Cardiac muscle cell (in vitro differentiated cells and primary cell): ENCODE measurements at regions not wholly inside any gene's neighbourhood (a gene's known extent, or its start where the extent isn't known, plus 50 kb on each side); places are given as distances from the start of the nearest gene placed in this dataset.

Experiments used
- DNase-seq, 2 donors: peaks; one replicate each; pipeline versions ENCODE4 v3.0.0 to v3.0.0-alpha.2; 2010 to 2017; ENCODE audit warnings: low read depth in 1 of 2, low spot score in 1 of 2
- H3K27ac ChIP-seq: fragments of 200-600 bp; sonication (generic); 2 replicates; pipeline ENCODE4 v1.5.1; 2016
- H3K27me3 ChIP-seq: fragments of 200-600 bp; sonication (generic); 2 replicates; pipeline ENCODE4 v1.6.0; 2016; ENCODE audit warnings: control low read depth
- H3K36me3 ChIP-seq: fragments of 200-600 bp; sonication (generic); 2 replicates; pipeline ENCODE4 v1.5.1; 2016; ENCODE audit warnings: control low read depth
- H3K4me1 ChIP-seq: fragments of 200-600 bp; sonication (generic); 2 replicates; pipeline ENCODE4 v1.8.1; 2017; ENCODE audit warnings: low read depth, mild to moderate bottlenecking, mixed run types
- H3K4me3 ChIP-seq: fragments of 200-600 bp; sonication (generic); 2 replicates; pipeline ENCODE4 v1.5.1; 2016; ENCODE audit warnings: mild to moderate bottlenecking
- H3K9me3 ChIP-seq: fragments of 200-600 bp; sonication (generic); 2 replicates; pipeline ENCODE4 v1.5.1; 2017; ENCODE audit warnings: low read depth, mild to moderate bottlenecking, control low read depth
- CTCF ChIP-seq: IDR thresholded peaks from 2 replicates; pipeline ENCODE4 v1.5.1; 2012; ENCODE audit warnings: low read depth, mild to moderate bottlenecking, low read length

- H3K27me3 ChIP-seq: peaks cover 27% of the 10 kb centered on the region
- no peaks in the 10 kb centered on the region for H3K9me3 ChIP-seq
- no peak overlapping the region for H3K4me3 ChIP-seq
- no peak overlapping the region for H3K27ac ChIP-seq
- no peak for DNase-seq
- TF ChIP-seq CTCF: no peak
- peaks cover 8% of the 10 kb centered on the region for H3K4me1 ChIP-seq
- H3K36me3 ChIP-seq: no peaks in the 10 kb centered on the region
Measured at GRCh38 chrX:110444996-110445395, 86.3 kb downstream of the RTL9 start.

DNA sequence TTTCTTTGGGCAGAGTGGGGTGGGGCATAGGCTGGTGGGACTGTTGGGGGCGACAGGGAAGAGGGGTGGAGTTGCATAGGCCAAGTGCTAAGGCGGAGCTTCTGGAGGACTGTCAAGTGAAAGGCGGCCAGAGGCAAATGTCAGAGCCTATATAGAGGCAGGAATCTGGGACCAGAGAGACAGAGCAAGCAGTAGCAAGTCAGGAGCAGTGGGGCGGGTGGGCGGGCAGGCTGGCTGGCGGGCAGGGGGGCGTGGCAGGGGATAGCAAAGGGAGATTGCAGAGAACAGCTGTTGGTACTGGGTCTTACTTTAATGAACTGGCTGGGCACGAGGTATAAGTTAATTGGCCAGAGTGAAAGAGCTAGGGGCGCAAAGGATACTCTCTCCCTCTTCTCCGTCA is 89.8 kb downstream of the RTL9 start:
- DNase-seq: no peak
- TF ChIP-seq CTCF: no peak
- H3K27ac ChIP-seq: no peak overlapping the region
- no peak overlapping the region for H3K4me3 ChIP-seq
- H3K27me3 ChIP-seq: peaks cover 44% of the 10 kb centered on the region
- no peaks in the 10 kb centered on the region for H3K36me3 ChIP-seq
- H3K4me1 ChIP-seq: no peaks in the 10 kb centered on the region
- no peaks in the 10 kb centered on the region for H3K9me3 ChIP-seq

GRCh38 chrX:110449312-110449711 is 90.7 kb downstream of the RTL9 start:
- DNase-seq: no peak
- Histone ChIP-seq H3K4me3 (no peak overlapping the region), H3K27me3 (peaks cover 36% of the 10 kb centered on the region), H3K27ac (no peak overlapping the region), H3K36me3 (no peaks in the 10 kb centered on the region), H3K4me1 (no peaks in the 10 kb centered on the region), H3K9me3 (no peaks in the 10 kb centered on the region)
- no peak for TF ChIP-seq CTCF

GRCh38 chrX:110450050-110450449 is 91.4 kb downstream of the RTL9 start:
- peak; percentile 65 for TF ChIP-seq CTCF
- peaks cover 28% of the 10 kb centered on the region for H3K27me3 ChIP-seq
- H3K36me3 ChIP-seq: no peaks in the 10 kb centered on the region
- no peaks in the 10 kb centered on the region for H3K9me3 ChIP-seq
- H3K27ac ChIP-seq: no peak overlapping the region
- DNase-seq: peak; percentile 76 to 91
- H3K4me1 ChIP-seq: no peaks in the 10 kb centered on the region
- H3K4me3 ChIP-seq: no peak overlapping the region

DNA sequence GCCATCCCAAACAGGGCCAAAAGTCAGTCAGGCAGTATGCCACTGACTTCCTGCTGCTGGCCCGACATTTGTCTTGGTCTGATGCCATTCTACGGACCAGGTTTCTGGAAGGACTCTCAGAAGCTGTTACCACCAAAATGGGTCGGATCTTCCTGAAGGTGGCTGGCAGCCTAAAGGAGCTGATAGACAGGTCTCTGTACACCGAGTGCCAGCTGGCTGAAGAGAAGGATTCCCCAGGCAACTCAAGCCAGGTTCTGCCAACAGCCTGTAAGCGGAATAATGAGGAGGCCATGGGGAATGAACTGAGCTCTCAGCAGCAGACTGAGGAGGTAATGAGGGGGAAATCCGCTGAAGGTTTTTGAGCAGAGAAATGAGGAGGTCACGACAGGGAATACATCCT is 95.7 kb downstream of the RTL9 start:
- H3K27me3 ChIP-seq: peaks cover 45% of the 10 kb centered on the region
- no peak for TF ChIP-seq CTCF
- no peak for DNase-seq

GRCh38 chrX:110462957-110463356 is 104.3 kb downstream of the RTL9 start:
- Histone ChIP-seq H3K27me3 (peaks cover 21% of the 10 kb centered on the region), H3K4me1 (no peaks in the 10 kb centered on the region), H3K9me3 (no peaks in the 10 kb centered on the region), H3K27ac (no peak overlapping the region), H3K4me3 (no peak overlapping the region), H3K36me3 (no peaks in the 10 kb centered on the region)
- no peak for DNase-seq
- no peak for TF ChIP-seq CTCF

More for the DNA sequence above, 95.7 kb downstream of the RTL9 start:
- Histone ChIP-seq H3K9me3 (no peaks in the 10 kb centered on the region), H3K4me1 (no peaks in the 10 kb centered on the region), H3K4me3 (no peak overlapping the region), H3K27ac (no peak overlapping the region), H3K36me3 (no peaks in the 10 kb centered on the region)
